Astrocyte of the spinal cord (primary cell): ENCODE measurements at regions not wholly inside any gene's neighbourhood (a gene's known extent, or its start where the extent isn't known, plus 50 kb on each side); places are given as distances from the start of the nearest gene placed in this dataset.

Experiments
- DNase-seq: peaks from one replicate; pipeline ENCODE4 v3.0.0; 2011; ENCODE audit warnings: low read depth, low spot score
- H3K4me3 ChIP-seq: 2 replicates; pipeline ENCODE4 v1.5.1; 2011; ENCODE audit warnings: low read depth, mild to moderate bottlenecking, low read length, moderate library complexity
- CTCF ChIP-seq: IDR thresholded peaks from 2 replicates; pipeline ENCODE4 v1.5.1; 2012; ENCODE audit warnings: low read depth, mild to moderate bottlenecking, low read length, inconsistent platforms
- in situ Hi-C: cut with HindIII; loops from 2 replicates; pipeline ENCODE4 v1.10.0; 2017; ENCODE audit warnings: low sequenced_read_pairs

- in situ Hi-C loops: no loop called here
- no peak for DNase-seq
- TF ChIP-seq CTCF: no peak
These were observed 157.7 kb downstream of the PAPSS1 start for GRCh38 chr4:107562316-107562715.

GRCh38 chr4:107561481-107561880 lies 158.6 kb downstream of the PAPSS1 start:
- peak; percentile 68 for DNase-seq
- no peak for TF ChIP-seq CTCF
- no peak overlapping the region for H3K4me3 ChIP-seq
- in situ Hi-C loops: no loop called here

More at GRCh38 chr4:107562316-107562715, 157.7 kb downstream of the PAPSS1 start:
- H3K4me3 ChIP-seq: no peak overlapping the region

GRCh38 chr4:107559653-107560052 lies 160.4 kb downstream of the PAPSS1 start:
- in situ Hi-C loops: no loop called here
- DNase-seq: no peak
- no peak overlapping the region for H3K4me3 ChIP-seq
- no peak for TF ChIP-seq CTCF

- H3K4me3 ChIP-seq: no peak overlapping the region
- in situ Hi-C loops: no loop called here
- no peak for DNase-seq
- TF ChIP-seq CTCF: no peak
These were observed 167.7 kb downstream of the PAPSS1 start for GRCh38 chr4:107552306-107552705.

GRCh38 chr4:107548211-107548905 lies 171.7 kb downstream of the PAPSS1 start:
- in situ Hi-C loops: no loop called here
- peak; percentile 47 for DNase-seq
- TF ChIP-seq CTCF: no peak
- no peak overlapping the region for H3K4me3 ChIP-seq

- no peak for TF ChIP-seq CTCF
- H3K4me3 ChIP-seq: no peak overlapping the region
- DNase-seq: no peak
- in situ Hi-C loops: no loop called here
These were observed 173.4 kb downstream of the PAPSS1 start for GRCh38 chr4:107546638-107547037.
